HG03103 (cell line): ENCODE measurements at regions not wholly inside any gene's neighbourhood (a gene's known extent, or its start where the extent isn't known, plus 50 kb on each side); places are given as distances from the start of the nearest gene placed in this dataset.

Experiments
- ATAC-seq: cut with Tn5 transposase; IDR thresholded peaks from one replicate; pipeline ENCODE4 v1.9.1; 2021; ENCODE audit warnings: low read depth; ENCODE audit not compliant: unreplicated experiment

DNA sequence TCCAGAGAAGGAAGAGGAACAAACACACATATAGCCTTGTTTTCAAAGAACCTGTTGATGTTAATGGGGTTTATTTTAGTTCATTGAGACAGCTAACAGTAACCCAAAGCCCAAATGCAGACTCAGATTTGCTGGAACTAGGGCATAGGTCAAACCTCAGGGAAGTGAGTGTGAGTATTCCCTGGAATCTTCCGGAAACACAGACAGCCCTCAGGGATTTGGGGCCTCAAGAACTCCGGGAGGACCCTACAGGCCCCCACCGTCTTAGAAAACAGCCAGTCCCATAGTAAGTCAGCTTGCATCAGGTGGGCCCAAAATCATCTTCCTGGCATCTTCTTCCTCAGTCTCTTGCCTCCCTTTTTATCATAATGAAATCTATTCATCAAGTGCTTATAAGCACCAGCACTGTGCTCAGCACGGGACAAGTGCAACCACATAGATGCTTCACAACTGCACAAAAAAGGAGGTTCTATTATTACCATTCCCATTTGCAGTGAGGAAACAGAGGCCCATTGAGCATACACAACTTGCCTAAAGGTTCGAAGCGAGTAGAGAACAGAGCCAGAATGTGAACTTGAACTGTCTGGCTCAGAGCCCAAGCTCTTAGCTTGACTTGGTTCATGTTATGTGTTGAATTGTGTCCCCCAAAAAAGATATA lies 50.2 kb upstream of the BCL11A start:
- ATAC-seq, result no peak

- ATAC-seq, result no peak
These were observed 51.1 kb upstream of the BCL11A start for GRCh38 chr2:60604486-60605064.

- ATAC-seq, result no peak
These were observed 52.4 kb upstream of the BCL11A start for GRCh38 chr2:60605866-60606265.

- no peak for ATAC-seq
These were observed 55.2 kb upstream of the BCL11A start for GRCh38 chr2:60608679-60609078.

- ATAC-seq, result no peak
These were observed 58.6 kb upstream of the BCL11A start for GRCh38 chr2:60612033-60612432.

DNA sequence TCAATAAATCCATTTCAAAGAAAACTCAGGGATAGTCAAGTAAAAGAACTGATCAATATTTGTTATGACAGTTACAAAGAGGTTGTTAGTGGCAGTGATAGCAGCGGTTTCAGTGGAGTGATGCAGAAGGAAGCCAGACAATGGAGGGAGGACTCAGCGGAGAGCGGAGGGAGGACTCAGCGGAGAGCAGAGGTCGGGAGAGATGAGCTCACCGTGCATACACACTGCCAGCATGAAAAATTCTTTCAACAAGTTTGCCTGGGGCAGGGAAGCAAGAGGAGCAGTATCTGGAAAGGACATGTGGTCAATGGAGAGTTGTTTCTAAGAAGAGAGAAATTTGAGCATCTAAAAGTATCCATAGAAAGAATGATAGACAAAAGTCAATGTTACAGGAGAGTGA lies 60.9 kb upstream of the BCL11A start:
- ATAC-seq, result no peak

DNA sequence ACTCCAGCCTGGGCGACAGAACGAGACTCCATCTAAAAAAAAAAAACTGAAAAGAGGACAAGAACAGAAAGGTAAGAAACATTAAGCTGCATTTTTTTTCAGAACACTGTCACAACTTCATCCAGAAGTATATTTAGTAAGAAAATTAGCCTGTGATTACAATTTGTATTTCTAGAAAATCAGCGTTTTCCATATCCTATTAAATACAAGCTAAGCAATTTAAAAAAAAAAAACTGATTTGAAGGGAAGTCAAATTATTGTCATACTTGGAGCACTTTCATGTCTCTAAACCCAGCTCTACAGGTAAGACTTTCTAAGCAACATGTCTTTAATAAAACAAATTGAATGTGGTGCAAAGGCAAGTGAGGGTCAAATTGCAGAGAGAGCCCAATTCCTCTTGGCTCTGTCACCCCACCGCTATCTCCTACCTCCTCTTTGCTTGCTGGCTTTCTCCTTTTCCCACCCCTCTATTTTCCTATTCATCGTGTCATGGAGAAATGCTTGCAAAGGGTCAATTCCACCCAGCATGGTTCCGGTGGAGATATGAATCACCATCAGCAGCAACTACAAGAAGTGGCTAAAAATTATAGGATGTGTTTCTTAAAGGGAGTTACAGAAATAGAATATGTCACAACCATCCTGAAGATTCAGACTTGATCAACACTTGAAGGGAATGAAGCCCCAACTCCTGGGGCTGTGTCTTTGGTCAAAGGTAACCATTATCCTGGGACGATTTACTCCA lies 68.4 kb upstream of the BCL11A start:
- no peak for ATAC-seq

DNA sequence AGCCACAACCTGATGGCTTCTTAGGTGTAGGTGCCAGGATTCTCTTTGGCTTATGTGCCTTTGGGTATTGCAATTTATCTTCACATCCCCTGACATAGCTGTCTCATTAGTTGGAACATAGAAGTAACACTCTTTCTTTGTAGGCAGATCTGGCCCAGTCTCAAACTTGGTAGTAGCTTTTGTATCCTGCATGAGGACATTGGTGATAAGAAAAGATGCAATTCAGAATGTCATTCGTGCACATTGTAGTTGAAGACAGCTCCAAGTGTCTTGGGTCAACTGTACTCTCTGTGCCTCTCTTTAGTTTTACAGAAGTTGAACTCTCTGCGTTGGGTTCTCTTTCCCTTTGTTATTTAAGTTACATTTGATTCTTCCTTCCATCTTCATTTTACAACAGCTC lies 69.6 kb upstream of the BCL11A start:
- no peak for ATAC-seq

DNA sequence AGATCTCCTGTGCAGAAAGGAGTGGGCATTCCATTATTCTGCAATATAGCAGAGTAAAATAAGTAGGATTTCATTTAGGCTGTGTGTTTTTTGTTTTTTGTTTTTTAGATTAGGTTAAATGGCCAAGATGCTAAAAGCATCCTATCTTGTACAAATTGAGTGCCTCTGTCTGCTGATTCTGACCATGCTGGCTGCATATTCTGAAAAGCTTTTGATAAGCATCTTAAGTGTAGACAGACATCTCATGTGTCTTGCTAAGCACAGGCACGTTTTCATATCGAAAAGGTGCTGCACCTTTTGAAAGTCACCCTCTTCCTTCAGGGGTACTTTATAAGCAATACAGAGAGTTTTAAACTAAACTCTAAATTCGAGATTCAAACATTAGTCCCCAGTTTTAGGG lies 74.0 kb upstream of the BCL11A start:
- no peak for ATAC-seq

DNA sequence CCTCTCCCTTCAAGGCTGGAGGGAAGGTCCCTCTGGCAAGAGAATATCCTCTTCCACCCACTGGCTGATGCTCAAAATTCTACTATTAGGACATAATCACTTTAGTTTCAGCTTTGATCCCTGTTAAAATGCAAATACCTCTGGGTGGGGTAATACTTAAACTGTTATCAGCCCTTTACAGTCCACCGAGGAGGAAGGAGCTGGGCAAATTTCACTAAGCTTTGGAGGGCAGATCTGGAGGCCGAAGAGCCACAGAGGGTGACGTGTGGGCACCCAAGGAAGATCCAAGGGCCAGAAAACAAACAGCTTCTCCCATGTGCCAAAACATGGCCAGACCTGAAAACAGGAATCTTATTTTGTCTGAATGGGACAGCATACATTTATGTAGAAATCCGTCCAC lies 74.6 kb upstream of the BCL11A start:
- no peak for ATAC-seq

DNA sequence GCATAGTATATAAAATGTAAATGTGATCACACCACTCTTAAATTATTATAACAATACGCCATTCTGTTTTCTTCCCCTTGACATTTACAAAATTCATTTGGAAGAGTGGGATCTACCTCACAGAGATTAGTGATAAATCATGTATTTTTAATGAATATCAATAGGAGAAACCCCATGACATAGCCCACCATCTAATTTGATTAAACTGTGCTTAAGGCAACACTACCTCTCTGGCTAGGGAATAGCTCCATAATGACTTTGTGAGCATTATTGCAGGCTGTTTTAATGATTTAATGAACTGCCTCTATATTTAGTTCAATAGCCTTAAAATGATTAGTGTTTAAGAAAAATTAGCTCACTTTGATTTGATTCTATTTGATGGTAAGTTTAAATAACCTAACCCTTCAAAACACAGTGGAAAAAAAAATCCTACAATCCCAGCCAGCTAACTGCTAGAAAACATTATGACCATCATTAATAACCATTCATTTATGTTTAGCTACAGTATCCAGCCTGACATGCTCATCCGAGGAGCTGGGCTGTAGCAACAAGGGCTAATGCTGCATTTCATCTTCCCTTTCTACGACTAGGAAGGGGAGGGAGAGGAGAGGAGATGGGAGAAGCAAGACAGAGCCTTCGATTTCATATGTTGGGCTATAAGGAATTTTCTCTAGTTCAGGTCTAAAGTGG lies 75.3 kb upstream of the BCL11A start:
- no peak for ATAC-seq

GRCh38 chr2:60629305-60629662 lies 75.8 kb upstream of the BCL11A start:
- ATAC-seq, result no peak

- no peak for ATAC-seq
These were observed 76.4 kb upstream of the BCL11A start for GRCh38 chr2:60629801-60630385.

DNA sequence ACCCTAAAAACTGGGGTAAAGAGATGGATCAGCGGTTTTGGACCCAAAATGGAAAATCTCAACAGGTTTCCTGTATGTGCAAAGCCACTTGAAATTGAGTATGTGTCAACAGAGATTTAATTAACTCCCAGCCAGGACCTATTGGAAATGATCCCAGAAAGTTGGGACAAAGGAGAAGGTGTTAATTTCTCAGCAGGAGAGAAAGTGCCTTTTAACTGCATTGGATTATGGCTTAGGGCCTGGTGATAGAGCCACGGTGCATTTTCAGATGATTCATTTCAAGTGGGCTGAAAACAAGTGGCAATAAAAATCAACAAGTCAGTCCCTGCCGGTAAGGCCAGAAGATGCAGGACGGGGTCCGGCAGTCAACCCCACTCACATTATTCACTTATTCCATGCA lies 80.2 kb upstream of the BCL11A start:
- ATAC-seq, result no peak

DNA sequence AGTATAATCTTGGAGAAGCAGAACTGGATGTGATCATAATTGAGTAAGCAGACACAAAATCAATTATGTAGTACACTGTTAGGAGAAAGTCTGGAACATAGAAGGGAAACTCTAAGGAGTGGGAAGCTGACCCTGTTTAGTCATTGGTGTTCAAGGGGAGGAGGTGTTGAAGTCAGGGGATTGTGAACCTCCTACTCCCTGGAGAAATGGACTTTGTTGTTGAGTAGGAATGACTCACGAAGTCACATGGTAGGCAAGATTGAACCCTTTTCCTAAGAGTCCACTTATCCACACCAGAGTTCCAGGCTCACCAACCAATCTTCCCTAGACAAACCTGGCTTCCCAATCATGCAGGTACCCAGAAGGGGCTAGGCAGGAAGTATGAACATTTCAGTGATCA lies 81.0 kb upstream of the BCL11A start:
- ATAC-seq, result no peak

GRCh38 chr2:60641811-60642788 lies 88.6 kb upstream of the BCL11A start:
- no peak for ATAC-seq

DNA sequence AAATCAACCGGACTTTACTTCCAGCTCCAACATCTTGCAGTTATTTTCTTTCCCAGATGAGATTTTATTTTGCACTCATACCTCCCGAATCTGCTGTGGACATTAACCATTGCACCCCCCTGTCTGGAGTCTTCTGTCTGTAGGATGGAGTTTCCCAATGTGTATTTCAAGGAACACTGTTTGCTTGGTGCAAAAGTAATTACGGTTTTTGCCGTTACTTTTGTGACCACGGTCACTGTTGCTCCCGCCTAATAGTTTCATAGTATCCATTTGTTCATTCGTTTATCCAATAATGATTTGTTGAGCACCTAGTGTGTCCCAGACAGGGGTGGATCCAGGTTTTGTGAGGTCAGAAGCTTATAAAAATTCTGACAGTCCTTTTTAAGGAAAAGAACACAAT lies 90.3 kb upstream of the BCL11A start:
- no peak for ATAC-seq

DNA sequence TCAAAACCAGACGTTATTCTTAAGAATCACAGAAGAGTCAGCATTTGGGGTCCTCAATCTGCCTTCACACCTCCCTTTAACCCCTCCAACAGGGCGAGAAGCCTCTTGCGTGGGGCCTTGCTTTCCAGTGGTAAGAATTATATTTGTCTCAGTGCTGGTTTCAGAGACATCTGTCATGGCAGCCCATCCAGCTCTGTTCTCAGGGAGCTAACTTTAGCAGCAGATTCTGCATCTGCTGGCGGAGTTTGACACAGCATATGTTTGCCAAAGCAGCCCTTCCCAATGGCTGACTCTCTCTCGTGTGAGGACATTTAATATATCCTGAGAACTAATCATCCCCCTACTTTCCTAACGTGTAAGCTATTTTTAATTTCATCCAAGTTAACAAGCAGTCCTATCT lies 91.5 kb upstream of the BCL11A start:
- no peak for ATAC-seq

DNA sequence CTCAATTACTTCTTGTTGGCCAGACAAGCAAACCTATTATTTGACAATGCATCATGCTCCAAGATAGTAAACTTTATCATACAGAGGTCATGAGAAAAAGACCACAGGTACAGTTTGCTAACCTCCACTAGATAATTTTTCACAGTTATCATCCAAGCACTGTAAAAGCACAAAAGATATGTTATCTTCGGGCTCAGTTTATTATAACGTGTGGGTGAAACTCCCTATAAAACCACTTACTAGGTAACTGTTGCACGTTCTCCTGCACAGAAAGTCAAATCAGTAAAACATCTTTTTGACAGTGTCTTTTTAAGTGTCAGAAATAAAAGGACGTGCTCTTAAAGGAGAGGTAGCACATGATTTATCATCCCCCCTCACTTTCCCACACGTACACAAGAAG lies 94.7 kb upstream of the BCL11A start:
- ATAC-seq, result no peak

- no peak for ATAC-seq
These were observed 96.3 kb upstream of the BCL11A start for GRCh38 chr2:60649721-60650120.
